NCI-H526 treated with DMSO at 0.1 percent for 48 hours (cell line): ENCODE measurements at regions not wholly inside any gene's neighbourhood (a gene's known extent, or its start where the extent isn't known, plus 50 kb on each side); places are given as distances from the start of the nearest gene placed in this dataset.

Experiments
- DNase-seq: peaks from one replicate; lab custom pipeline; 2025; lab: John Stamatoyannopoulos, UW

GRCh38 chr20:10954137-10954840, 280.5 kb upstream of the JAG1 start:
- no peak for DNase-seq

GRCh38 chr20:10954908-10955580, 281.2 kb upstream of the JAG1 start:
- DNase-seq = no peak

GRCh38 chr20:10958279-10958678, 284.5 kb upstream of the JAG1 start:
- DNase-seq = no peak

GRCh38 chr20:10960416-10960815, 286.6 kb upstream of the JAG1 start:
- no peak for DNase-seq

GRCh38 chr20:10961651-10962288, 288.0 kb upstream of the JAG1 start:
- no peak for DNase-seq

GRCh38 chr20:10962937-10963336, 289.1 kb upstream of the JAG1 start:
- no peak for DNase-seq

GRCh38 chr20:10963717-10964266, 290.0 kb upstream of the JAG1 start:
- no peak for DNase-seq

- no peak for DNase-seq
Observed at GRCh38 chr20:10965936-10966470, 292.2 kb upstream of the JAG1 start.

GRCh38 chr20:10970109-10970508, 296.3 kb upstream of the JAG1 start:
- no peak for DNase-seq

GRCh38 chr20:10971096-10971495, 297.3 kb upstream of the JAG1 start:
- no peak for DNase-seq

GRCh38 chr20:10972219-10972860, 298.5 kb upstream of the JAG1 start:
- DNase-seq = no peak

- no peak for DNase-seq
Observed at GRCh38 chr20:10976051-10976450, 302.3 kb upstream of the JAG1 start.

GRCh38 chr20:10978019-10978702, 304.4 kb upstream of the JAG1 start:
- no peak for DNase-seq

- DNase-seq = no peak
Observed at GRCh38 chr20:10978713-10979112, 304.9 kb upstream of the JAG1 start.

- DNase-seq = no peak
Observed at GRCh38 chr20:10982692-10983091, 308.9 kb upstream of the JAG1 start.

GRCh38 chr20:10984294-10984693, 310.5 kb upstream of the JAG1 start:
- no peak for DNase-seq

GRCh38 chr20:10984913-10985312, 311.1 kb upstream of the JAG1 start:
- no peak for DNase-seq

- no peak for DNase-seq
Observed at GRCh38 chr20:10985536-10985935, 311.7 kb upstream of the JAG1 start.

- no peak for DNase-seq
Observed at GRCh38 chr20:10986586-10986985, 312.8 kb upstream of the JAG1 start.

GRCh38 chr20:10987651-10988383, 314.0 kb upstream of the JAG1 start:
- no peak for DNase-seq
